PC-3 (cell line): ENCODE measurements at regions not wholly inside any gene's neighbourhood (a gene's known extent, or its start where the extent isn't known, plus 50 kb on each side); places are given as distances from the start of the nearest gene placed in this dataset.

Experiments used
- ATAC-seq: fragments of 200-7000 bp; cut with Tn5 transposase; 2 replicates; pipeline ENCODE4 v1.9.1; 2020; ENCODE audit warnings: mild to moderate bottlenecking, moderate library complexity
- BruUV-seq: library from RNA; stranded (reverse); fragments of 400-500 nt; replicated peaks from 2 replicates; lab custom pipeline; 2021; lab: Mats Ljungman, UMichigan
- CTCF ChIA-PET: fragments of 300-600 bp; sonication (Branson Sonifier 250); formaldehyde crosslinking; loops from one replicate; lab custom pipeline; 2022; ENCODE audit warnings: antibody characterized with exemption; lab: Charles Lee
- POLR2A ChIA-PET: fragments of 300-600 bp; sonication (Branson Sonifier 250); formaldehyde crosslinking; loops from one replicate; lab custom pipeline; 2022; ENCODE audit warnings: antibody characterized with exemption; ENCODE audit not compliant: unreplicated experiment; lab: Charles Lee
- DNase-seq: peaks from one replicate; pipeline ENCODE4 v3.0.0-alpha.2; 2015
- H2AFZ ChIP-seq: fragments of 300-600 bp; sonication (generic); 2 replicates; pipeline ENCODE4 v1.6.0; 2016; ENCODE audit warnings: antibody characterized with exemption, low read length
- H3F3A ChIP-seq: fragments of 300-600 bp; sonication (generic); one replicate; pipeline ENCODE4 v1.6.0; 2017; ENCODE audit warnings: antibody characterized with exemption, low read length, control low read depth, mild to moderate bottlenecking; ENCODE audit not compliant: unreplicated experiment
- H3K27ac ChIP-seq: fragments of 300-600 bp; sonication (generic); 2 replicates; pipeline ENCODE4 v1.5.1; 2016; ENCODE audit warnings: mild to moderate bottlenecking, low read length
- H3K27me3 ChIP-seq: fragments of 300-600 bp; sonication (generic); 2 replicates; pipeline ENCODE4 v1.6.1; 2016; ENCODE audit warnings: low read length, mixed read lengths
- H3K36me3 ChIP-seq: fragments of 300-600 bp; sonication (generic); 2 replicates; pipeline ENCODE4 v1.6.1; 2016; ENCODE audit warnings: low read depth, mixed run types, low read length, mixed read lengths
- H3K4me1 ChIP-seq: fragments of 300-600 bp; sonication (generic); 2 replicates; pipeline ENCODE4 v1.5.1; 2016; ENCODE audit warnings: low read length; ENCODE audit not compliant: insufficient read depth
- H3K4me2 ChIP-seq: fragments of 300-600 bp; sonication (generic); 2 replicates; pipeline ENCODE4 v1.6.0; 2016; ENCODE audit warnings: low read length
- H3K4me3 ChIP-seq: fragments of 300-600 bp; sonication (generic); 2 replicates; pipeline ENCODE4 v1.5.1; 2016; ENCODE audit warnings: mild to moderate bottlenecking, low read length, mixed read lengths
- H3K79me2 ChIP-seq: fragments of 300-600 bp; sonication (generic); 2 replicates; pipeline ENCODE4 v1.6.1; 2017; ENCODE audit warnings: low read length, mixed read lengths
- H3K9ac ChIP-seq: fragments of 300-600 bp; sonication (generic); 2 replicates; pipeline ENCODE4 v1.6.0; 2016; ENCODE audit warnings: mild to moderate bottlenecking, low read length
- H3K9me2 ChIP-seq: fragments of 300-600 bp; sonication (generic); replicated peaks from 2 replicates; pipeline ENCODE4 v1.6.1; 2016; ENCODE audit warnings: mixed run types, low read length, mixed read lengths
- H3K9me3 ChIP-seq: fragments of 300-600 bp; sonication (generic); 2 replicates; pipeline ENCODE4 v1.6.1; 2016; ENCODE audit warnings: low read length, mixed read lengths
- H4K20me1 ChIP-seq: fragments of 300-600 bp; sonication (generic); 2 replicates; pipeline ENCODE4 v1.6.1; 2016; ENCODE audit warnings: low read length, mixed read lengths
- EZH2 ChIP-seq: fragments of 300-600 bp; sonication (generic); IDR thresholded peaks from one replicate; pipeline ENCODE4 v1.6.1; 2017; ENCODE audit warnings: antibody characterized with exemption, mild to moderate bottlenecking, low read length; ENCODE audit not compliant: unreplicated experiment
- EZH2phosphoT487 ChIP-seq: fragments of 300-600 bp; sonication (generic); IDR thresholded peaks from 2 replicates; pipeline ENCODE4 v1.6.1; 2018; ENCODE audit warnings: mild to moderate bottlenecking, antibody characterized with exemption, low read length, borderline replicate concordance
- intact Hi-C: fragments of 100-400 bp; cut with micrococcal nuclease; formaldehyde crosslinking; loops from 2 replicates; pipeline ENCODE4 v1.9.0; 2023
- TF ChIP-seq, protein P1 (sequence below): fragments of 300-600 bp; sonication (generic); conservative IDR thresholded peaks from 2 replicates; pipeline ENCODE4 v1.5.1; 2017; ENCODE audit warnings: antibody characterized with exemption, low read depth, mild to moderate bottlenecking, low read length

GRCh38 chr2:186910996-186911395 is 62.0 kb upstream of the ZSWIM2 start:
- POLR2A ChIA-PET, result no interaction called here
- H3K9me3 ChIP-seq, result no peaks in the 10 kb centered on the region
- no peaks in the 10 kb centered on the region for H3K36me3 ChIP-seq
- CTCF ChIA-PET, result no interaction called here
- no peaks in the 10 kb centered on the region for H3K9me2 ChIP-seq
- no peak for DNase-seq
- BruUV-seq, result no TSS peak
- H3K9ac ChIP-seq, result no peak overlapping the region
- no peak overlapping the region for H3K4me2 ChIP-seq
- no peak overlapping the region for H3K4me3 ChIP-seq
- no peaks in the 10 kb centered on the region for H4K20me1 ChIP-seq
- no peak overlapping the region for H2AFZ ChIP-seq
- ATAC-seq, result no peak
- H3K79me2 ChIP-seq, result no peaks in the 10 kb centered on the region
- no peak for TF ChIP-seq EZH2
- no peaks in the 10 kb centered on the region for H3K4me1 ChIP-seq
- intact Hi-C loops, result no loop called here
- no peaks in the 10 kb centered on the region for H3K27me3 ChIP-seq
- no peaks in the 10 kb centered on the region for H3F3A ChIP-seq
- no peak overlapping the region for H3K27ac ChIP-seq

DNA sequence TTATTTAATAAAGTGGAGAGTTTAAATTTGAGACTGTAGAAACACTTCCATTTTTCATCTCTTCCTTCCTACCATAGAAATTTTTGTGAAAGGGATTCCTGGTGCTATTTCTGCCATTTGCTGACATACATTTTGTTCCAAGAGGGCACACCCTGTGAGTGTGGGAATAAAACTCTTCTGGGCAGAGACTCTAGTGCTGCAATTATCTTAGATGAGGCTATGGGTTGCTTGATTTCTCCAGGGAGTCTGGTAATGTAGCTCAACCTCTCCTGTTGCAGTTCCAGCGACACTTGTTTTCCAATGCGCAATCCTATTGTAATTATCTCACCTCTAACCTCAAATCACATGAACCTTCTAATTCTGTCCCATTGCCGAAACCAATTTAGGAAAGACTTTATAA is 60.1 kb upstream of the ZSWIM2 start:
- no TSS peak for BruUV-seq
- no peak overlapping the region for H3K4me2 ChIP-seq
- ATAC-seq, result no peak

DNA sequence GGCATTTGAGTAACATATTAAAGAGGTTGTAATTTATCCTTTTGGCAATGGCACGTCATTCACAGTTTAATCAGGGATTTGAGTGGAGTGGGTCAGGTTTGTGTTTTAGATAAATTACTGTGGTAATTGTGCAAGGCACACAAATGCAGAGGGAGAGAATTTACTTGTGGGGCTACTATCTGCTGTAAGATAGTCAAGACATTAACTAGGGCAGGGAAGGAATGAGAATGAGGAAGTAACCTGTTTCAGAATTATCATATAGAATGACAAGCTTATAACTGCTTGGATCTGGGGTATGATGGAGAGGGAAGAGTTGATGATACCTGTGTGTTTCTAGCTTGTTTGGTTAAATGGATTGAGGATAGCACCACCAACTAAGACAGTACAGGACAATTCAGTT is 58.9 kb upstream of the ZSWIM2 start:
- TF ChIP-seq, protein P1, sequence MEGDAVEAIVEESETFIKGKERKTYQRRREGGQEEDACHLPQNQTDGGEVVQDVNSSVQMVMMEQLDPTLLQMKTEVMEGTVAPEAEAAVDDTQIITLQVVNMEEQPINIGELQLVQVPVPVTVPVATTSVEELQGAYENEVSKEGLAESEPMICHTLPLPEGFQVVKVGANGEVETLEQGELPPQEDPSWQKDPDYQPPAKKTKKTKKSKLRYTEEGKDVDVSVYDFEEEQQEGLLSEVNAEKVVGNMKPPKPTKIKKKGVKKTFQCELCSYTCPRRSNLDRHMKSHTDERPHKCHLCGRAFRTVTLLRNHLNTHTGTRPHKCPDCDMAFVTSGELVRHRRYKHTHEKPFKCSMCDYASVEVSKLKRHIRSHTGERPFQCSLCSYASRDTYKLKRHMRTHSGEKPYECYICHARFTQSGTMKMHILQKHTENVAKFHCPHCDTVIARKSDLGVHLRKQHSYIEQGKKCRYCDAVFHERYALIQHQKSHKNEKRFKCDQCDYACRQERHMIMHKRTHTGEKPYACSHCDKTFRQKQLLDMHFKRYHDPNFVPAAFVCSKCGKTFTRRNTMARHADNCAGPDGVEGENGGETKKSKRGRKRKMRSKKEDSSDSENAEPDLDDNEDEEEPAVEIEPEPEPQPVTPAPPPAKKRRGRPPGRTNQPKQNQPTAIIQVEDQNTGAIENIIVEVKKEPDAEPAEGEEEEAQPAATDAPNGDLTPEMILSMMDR, result no peak
- TF ChIP-seq EZH2phosphoT487, result no peak
- CTCF ChIA-PET, result no interaction called here
- intact Hi-C loops, result loop anchor here (10.0 kb wide), 1 partner anchor 127 kb away; no protein-coding TSS in a partner anchor

More for the DNA sequence above, 60.1 kb upstream of the ZSWIM2 start:
- H3K27ac ChIP-seq, result no peak overlapping the region
- H3K9me3 ChIP-seq, result no peaks in the 10 kb centered on the region
- H3K36me3 ChIP-seq, result no peaks in the 10 kb centered on the region
- DNase-seq, result no peak
- no peaks in the 10 kb centered on the region for H3K79me2 ChIP-seq
- intact Hi-C loops, result loop anchor here (10.0 kb wide), 1 partner anchor 126 kb away; no protein-coding TSS in a partner anchor
- no peak overlapping the region for H3K9ac ChIP-seq
- no peaks in the 10 kb centered on the region for H4K20me1 ChIP-seq
- H2AFZ ChIP-seq, result no peak overlapping the region
- no peak overlapping the region for H3K4me3 ChIP-seq
- H3F3A ChIP-seq, result no peaks in the 10 kb centered on the region
- CTCF ChIA-PET, result interaction anchor here (0.7 kb wide), 1 partner anchor 80 kb away, joined by 3 read pairs; no protein-coding TSS in a partner anchor
- no peaks in the 10 kb centered on the region for H3K27me3 ChIP-seq
- H3K4me1 ChIP-seq, result no peaks in the 10 kb centered on the region
- TF ChIP-seq EZH2 (no peak), EZH2phosphoT487 (no peak)
- TF ChIP-seq, protein P1, result no peak
- H3K9me2 ChIP-seq, result no peaks in the 10 kb centered on the region
- POLR2A ChIA-PET, result no interaction called here

More for the DNA sequence above, 58.9 kb upstream of the ZSWIM2 start:
- no peaks in the 10 kb centered on the region for H3F3A ChIP-seq
- no peak overlapping the region for H3K4me2 ChIP-seq
- H3K9me2 ChIP-seq, result no peaks in the 10 kb centered on the region
- H3K27me3 ChIP-seq, result no peaks in the 10 kb centered on the region
- no TSS peak for BruUV-seq
- H3K9me3 ChIP-seq, result no peaks in the 10 kb centered on the region
- H3K4me3 ChIP-seq, result no peak overlapping the region
- H3K79me2 ChIP-seq, result no peaks in the 10 kb centered on the region
- H3K9ac ChIP-seq, result no peak overlapping the region
- ATAC-seq (no peak), DNase-seq (no peak)
- no peak overlapping the region for H2AFZ ChIP-seq
- H3K27ac ChIP-seq, result no peak overlapping the region
- POLR2A ChIA-PET, result no interaction called here
- H3K36me3 ChIP-seq, result no peaks in the 10 kb centered on the region
- H4K20me1 ChIP-seq, result no peaks in the 10 kb centered on the region
- no peaks in the 10 kb centered on the region for H3K4me1 ChIP-seq
